Neural crest cell (in vitro differentiated cells): ENCODE measurements at regions not wholly inside any gene's neighbourhood (a gene's known extent, or its start where the extent isn't known, plus 50 kb on each side); places are given as distances from the start of the nearest gene placed in this dataset.

Experiments used
- DNase-seq: peaks from one replicate; pipeline ENCODE4 v3.0.0; 2021; ENCODE audit warnings: low read depth, mixed read lengths, low spot score
- H3K27ac Mint-ChIP-seq: one replicate; pipeline ENCODE4 v1.8.0; 2021; ENCODE audit warnings: mild to moderate bottlenecking, mixed read lengths; ENCODE audit not compliant: unreplicated experiment
- H3K27me3 Mint-ChIP-seq: 2 replicates; pipeline ENCODE4 v1.8.0; 2021; ENCODE audit warnings: low read depth, mild to moderate bottlenecking, mixed read lengths
- H3K36me3 Mint-ChIP-seq: 2 replicates; pipeline ENCODE4 v1.8.0; 2021; ENCODE audit warnings: low read depth, mild to moderate bottlenecking, mixed read lengths
- H3K4me1 Mint-ChIP-seq: 2 replicates; pipeline ENCODE4 v1.8.0; 2021; ENCODE audit warnings: mixed read lengths
- H3K4me3 Mint-ChIP-seq: one replicate; pipeline ENCODE4 v1.8.0; 2021; ENCODE audit warnings: mild to moderate bottlenecking, mixed read lengths
- H3K9me3 Mint-ChIP-seq: 2 replicates; pipeline ENCODE4 v1.8.0; 2021; ENCODE audit warnings: mixed read lengths
- TF ChIP-seq, protein P1 (sequence below): fragments of 200-600 bp; sonication (generic); conservative IDR thresholded peaks from 2 replicates; pipeline ENCODE4 v1.5.0; 2021; ENCODE audit warnings: antibody characterized with exemption, mild to moderate bottlenecking

DNA sequence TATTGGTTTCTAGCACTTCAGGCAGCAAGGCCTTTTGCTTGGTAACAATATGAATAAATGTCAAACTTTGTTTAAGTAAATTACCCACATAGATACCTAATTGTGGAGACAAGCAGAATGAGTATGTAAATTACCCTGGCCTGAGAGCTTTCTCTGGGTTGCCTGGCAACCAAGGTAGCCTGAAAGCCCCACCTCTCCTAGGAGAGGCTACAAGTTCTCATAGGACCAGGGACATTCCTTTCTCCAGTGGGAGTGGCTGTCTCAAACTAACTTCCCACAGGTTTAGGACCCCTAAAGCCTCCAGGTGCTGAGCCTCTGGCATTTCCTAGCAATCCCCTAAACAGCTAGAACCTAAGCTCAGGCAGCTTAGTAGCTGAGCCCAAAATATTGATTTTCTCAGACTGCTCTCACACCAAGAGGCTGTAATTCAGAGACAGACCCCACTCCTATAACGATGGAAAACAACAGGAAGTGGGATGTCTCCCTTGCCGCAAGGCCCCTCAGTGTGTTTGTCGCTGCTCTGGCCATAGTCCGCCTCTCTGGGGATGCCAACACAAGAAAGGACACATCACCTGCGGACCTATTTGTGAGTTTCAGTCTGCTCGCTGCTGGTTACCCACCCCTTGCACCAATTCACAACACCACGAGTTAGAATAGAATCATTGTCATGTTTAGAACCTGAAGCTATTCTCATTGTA is 207.3 kb downstream of the DLEU7 start:
- Mint-ChIP-seq H3K9me3 (peaks cover 5% of the 10 kb centered on the region), H3K4me3 (no peak overlapping the region), H3K4me1 (peaks cover 15% of the 10 kb centered on the region), H3K27me3 (no peaks in the 10 kb centered on the region), H3K27ac (peak overlapping the region; percentile 57), H3K36me3 (no peaks in the 10 kb centered on the region)
- TF ChIP-seq, protein P1, sequence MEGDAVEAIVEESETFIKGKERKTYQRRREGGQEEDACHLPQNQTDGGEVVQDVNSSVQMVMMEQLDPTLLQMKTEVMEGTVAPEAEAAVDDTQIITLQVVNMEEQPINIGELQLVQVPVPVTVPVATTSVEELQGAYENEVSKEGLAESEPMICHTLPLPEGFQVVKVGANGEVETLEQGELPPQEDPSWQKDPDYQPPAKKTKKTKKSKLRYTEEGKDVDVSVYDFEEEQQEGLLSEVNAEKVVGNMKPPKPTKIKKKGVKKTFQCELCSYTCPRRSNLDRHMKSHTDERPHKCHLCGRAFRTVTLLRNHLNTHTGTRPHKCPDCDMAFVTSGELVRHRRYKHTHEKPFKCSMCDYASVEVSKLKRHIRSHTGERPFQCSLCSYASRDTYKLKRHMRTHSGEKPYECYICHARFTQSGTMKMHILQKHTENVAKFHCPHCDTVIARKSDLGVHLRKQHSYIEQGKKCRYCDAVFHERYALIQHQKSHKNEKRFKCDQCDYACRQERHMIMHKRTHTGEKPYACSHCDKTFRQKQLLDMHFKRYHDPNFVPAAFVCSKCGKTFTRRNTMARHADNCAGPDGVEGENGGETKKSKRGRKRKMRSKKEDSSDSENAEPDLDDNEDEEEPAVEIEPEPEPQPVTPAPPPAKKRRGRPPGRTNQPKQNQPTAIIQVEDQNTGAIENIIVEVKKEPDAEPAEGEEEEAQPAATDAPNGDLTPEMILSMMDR = no peak
- no peak for DNase-seq

DNA sequence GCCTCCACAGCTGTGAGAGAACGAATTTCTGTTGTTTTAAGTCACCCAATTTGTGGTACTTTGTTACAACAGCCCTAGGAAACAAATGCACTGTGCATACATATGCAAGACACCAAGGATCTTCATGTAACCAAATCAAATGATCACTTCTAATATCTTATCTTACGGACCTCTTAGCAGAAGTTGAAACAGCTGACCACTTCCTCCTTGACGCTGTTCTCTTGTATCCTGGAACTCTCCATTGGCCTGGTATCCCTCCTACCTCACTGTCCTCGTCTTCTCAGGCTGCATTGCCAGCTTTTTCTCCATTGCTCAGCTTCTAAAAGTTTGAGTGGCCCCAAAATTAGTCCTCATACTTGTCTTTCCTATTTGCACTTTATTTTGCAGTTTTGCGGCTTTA is 200.4 kb downstream of the DLEU7 start:
- Mint-ChIP-seq H3K4me1 (no peaks in the 10 kb centered on the region), H3K4me3 (no peak overlapping the region)
- DNase-seq = no peak

DNA sequence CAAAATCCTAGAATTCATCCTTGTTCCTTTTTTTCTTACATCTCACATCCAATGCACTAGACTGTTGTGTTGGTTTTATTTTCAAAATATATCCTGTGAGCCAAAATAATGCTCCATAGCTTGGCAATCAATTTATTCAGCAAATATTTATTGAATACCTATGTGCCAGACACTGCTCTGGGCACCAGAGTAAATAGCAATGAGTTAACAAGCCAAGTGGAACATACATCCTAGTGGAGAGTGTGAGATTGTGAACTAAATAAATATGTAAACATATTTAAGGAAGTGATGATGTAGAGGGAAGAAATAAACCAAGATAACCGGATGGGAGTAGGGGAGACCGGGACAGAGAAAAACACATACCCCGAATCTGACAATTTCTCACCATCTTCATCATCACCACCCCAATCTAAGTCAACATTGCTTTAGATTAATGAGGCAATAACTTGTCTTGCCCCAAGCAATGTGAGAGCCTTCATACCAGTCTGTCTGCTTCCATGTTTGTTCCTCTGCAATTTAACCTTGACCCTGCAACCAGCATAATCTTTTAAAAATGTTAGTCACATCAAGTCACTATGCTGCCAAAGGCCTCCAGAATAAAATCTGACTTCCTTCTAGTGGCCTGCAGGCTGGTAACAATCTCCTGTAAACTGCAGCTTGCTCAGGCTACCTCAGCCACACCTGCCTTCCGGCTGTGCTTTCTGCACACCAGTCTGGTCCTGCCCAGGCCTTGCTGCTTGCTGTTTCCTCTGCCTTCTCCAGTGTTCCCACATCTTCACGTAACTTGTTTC is 199.2 kb downstream of the DLEU7 start:
- no peaks in the 10 kb centered on the region for H3K27me3 Mint-ChIP-seq

More for the DNA sequence above, 200.4 kb downstream of the DLEU7 start:
- peaks cover 5% of the 10 kb centered on the region for H3K9me3 Mint-ChIP-seq
- TF ChIP-seq, protein P1 = no peak
- no peaks in the 10 kb centered on the region for H3K27me3 Mint-ChIP-seq
- H3K27ac Mint-ChIP-seq = peak overlapping the region; percentile 4
- no peaks in the 10 kb centered on the region for H3K36me3 Mint-ChIP-seq

DNA sequence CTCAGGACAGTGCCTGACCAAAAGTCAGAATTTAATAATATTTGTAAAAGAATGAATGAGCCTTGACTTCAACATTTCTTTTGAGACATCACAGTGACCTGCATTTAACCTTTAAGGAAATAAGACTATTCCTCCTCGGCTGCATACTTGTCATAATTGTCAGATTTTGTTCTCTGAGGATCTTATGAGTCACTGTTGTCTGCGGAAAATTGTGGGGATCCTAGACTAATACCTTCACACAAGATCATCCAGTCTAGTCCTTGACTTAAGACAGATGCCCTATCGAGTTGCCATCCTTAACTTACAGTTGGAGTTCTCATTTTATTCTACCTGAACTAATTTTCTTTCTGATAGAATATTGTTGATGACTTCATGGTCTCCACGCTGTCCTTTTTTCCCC is 198.4 kb downstream of the DLEU7 start:
- Mint-ChIP-seq H3K9me3 (peaks cover 5% of the 10 kb centered on the region), H3K4me1 (peaks cover 5% of the 10 kb centered on the region), H3K27ac (no peak overlapping the region), H3K36me3 (no peaks in the 10 kb centered on the region), H3K27me3 (no peaks in the 10 kb centered on the region), H3K4me3 (no peak overlapping the region)
- DNase-seq = no peak
- TF ChIP-seq, protein P1 = no peak

More for the DNA sequence above, 199.2 kb downstream of the DLEU7 start:
- Mint-ChIP-seq H3K4me1 (peaks cover 5% of the 10 kb centered on the region), H3K27ac (no peak overlapping the region), H3K36me3 (no peaks in the 10 kb centered on the region), H3K9me3 (peaks cover 5% of the 10 kb centered on the region), H3K4me3 (no peak overlapping the region)
- DNase-seq = no peak
- TF ChIP-seq, protein P1 = no peak

DNA sequence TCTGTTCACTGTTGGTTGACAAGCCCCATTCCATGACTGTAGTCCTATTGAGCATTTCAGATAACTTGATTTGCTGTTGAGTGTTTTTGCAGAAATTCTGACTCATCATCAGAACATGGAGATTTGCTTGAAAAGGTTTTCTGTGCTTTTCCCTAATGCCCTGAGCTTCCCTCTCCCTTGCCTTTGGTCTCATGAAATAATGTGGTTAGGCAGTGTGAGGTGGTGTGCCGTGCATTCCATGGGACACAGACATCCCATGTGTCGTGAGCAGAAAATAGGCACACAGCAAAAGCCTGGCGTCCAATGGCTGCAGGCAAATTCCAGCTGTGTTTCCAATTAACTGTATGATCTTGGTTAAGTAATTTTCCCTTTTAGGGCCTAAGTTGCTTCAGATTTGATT is 197.4 kb downstream of the DLEU7 start:
- Mint-ChIP-seq H3K9me3 (peaks cover 5% of the 10 kb centered on the region), H3K27ac (no peak overlapping the region), H3K27me3 (no peaks in the 10 kb centered on the region), H3K36me3 (no peaks in the 10 kb centered on the region), H3K4me3 (no peak overlapping the region), H3K4me1 (peaks cover 10% of the 10 kb centered on the region)
- no peak for DNase-seq
- TF ChIP-seq, protein P1 = no peak
